ENCODE measurements at regions not wholly inside any gene's neighbourhood (a gene's known extent, or its start where the extent isn't known, plus 50 kb on each side); places are given as distances from the start of the nearest gene placed in this dataset.

DNA sequence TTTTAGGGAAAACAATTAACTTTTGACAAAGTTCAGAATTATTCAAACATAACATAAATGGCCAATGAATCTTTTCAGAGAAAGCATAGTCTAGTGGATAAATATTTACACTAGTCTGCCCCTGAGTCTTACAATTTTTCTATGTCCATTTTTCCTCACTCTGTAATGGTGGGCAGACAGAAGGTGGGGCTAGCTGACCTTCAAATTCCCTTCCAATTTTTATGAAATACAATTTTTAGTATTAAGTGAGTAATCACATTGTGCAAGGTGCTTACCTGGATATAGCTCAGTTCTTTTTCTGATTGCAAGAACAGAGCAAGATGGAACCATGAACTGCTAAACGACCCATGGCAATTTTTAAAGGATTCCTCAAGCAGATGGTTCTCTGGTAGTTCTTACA is 441.7 kb upstream of the NR2F2 start:
- TF ChIP-seq, protein P1, sequence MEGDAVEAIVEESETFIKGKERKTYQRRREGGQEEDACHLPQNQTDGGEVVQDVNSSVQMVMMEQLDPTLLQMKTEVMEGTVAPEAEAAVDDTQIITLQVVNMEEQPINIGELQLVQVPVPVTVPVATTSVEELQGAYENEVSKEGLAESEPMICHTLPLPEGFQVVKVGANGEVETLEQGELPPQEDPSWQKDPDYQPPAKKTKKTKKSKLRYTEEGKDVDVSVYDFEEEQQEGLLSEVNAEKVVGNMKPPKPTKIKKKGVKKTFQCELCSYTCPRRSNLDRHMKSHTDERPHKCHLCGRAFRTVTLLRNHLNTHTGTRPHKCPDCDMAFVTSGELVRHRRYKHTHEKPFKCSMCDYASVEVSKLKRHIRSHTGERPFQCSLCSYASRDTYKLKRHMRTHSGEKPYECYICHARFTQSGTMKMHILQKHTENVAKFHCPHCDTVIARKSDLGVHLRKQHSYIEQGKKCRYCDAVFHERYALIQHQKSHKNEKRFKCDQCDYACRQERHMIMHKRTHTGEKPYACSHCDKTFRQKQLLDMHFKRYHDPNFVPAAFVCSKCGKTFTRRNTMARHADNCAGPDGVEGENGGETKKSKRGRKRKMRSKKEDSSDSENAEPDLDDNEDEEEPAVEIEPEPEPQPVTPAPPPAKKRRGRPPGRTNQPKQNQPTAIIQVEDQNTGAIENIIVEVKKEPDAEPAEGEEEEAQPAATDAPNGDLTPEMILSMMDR (IDR thresholded peaks at IDR 0.05; ENCODE audit: insufficient read depth, low read length), result no peak
- TF ChIP-seq POLR2AphosphoS5 (IDR thresholded peaks at IDR 0.05; ENCODE audit: low read depth) (no peak), GABPA (IDR thresholded peaks at IDR 0.05; ENCODE audit: low read depth) (no peak), SPI1 (IDR thresholded peaks at IDR 0.05; ENCODE audit: borderline replicate concordance, low read depth) (no peak)
